Eye (tissue), 1 donor: ENCODE measurements at regions not wholly inside any gene's neighbourhood (a gene's known extent, or its start where the extent isn't known, plus 50 kb on each side); places are given as distances from the start of the nearest gene placed in this dataset.

ENCODE experiments used
- DNase-seq: peaks from one replicate; pipeline ENCODE4 v3.0.0-alpha.2; 2015

DNA sequence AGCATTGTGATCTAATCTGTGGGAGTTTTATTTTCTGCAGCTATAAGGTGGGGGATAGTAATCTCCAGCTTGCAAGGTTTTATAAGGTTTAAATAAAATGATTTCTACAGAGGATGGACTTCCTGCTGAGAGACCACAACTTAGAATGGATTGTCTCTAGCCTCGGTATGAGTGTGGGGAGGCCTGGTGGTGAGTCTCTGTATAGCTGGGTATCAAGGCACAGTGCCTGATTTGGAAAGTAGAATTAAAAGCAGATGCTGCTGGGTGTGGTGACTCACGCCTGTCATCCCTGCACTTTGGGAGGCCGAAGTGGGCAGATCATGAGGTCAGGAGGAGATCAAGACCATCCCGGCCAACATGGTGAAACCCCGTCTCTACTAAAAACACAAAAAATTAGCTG, 162.0 kb upstream of the GATB start:
- DNase-seq = no peak

DNA sequence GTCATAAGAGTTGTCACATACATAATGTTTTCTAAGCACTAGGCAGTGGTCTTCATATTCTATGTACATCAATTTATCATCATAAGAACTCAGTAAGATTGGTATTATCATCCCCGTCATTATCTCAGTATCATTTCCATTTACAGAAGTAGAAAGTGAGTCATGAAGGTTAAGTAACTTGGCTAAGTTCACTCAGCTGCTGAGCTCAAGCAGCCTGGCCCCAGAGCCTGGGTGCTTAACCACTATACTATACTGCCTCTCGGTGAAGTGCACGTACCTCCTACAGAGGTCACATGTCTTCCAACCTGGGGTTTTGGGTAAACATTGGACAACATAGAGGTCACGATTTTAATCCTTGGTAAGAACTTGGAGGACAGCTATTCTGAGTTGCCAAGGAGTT, 161.5 kb upstream of the GATB start:
- DNase-seq = no peak

DNA sequence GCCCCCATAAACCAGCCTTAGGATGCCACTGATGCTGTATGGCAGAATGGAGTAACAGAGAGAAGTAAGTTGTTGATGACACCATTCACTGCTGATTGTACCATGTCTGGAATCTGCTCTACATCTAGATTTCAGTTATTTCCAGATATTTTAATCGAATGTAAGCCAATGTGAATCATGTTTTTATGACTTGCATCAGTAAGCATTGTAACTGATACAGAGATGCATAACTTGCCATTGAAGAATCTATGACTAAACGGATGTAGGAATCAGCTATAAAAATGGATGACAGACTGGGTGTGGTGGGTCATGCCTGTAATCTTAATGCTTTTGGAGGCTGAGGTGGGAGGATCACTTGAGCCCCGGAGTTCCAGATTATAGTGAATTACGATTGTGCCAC, 161.0 kb upstream of the GATB start:
- no peak for DNase-seq

DNA sequence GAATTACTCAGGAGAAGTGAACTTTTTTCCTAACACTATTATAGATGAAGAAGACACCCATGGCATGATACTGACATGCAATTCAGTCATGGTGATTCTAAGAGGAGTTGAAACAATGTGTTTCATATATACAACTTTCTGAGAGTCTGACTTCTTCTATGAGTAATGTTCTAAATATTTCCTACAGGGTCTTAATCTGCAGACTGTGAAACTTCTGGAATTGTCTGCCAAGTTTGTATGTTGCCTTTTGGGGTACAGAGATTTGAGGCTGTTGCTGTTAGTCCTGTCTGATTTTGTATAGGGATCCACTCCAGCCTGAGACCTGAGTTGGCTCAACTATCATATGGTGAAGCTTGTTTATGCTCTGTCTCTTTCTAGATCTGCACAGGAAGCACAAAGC, 160.6 kb upstream of the GATB start:
- no peak for DNase-seq

DNA sequence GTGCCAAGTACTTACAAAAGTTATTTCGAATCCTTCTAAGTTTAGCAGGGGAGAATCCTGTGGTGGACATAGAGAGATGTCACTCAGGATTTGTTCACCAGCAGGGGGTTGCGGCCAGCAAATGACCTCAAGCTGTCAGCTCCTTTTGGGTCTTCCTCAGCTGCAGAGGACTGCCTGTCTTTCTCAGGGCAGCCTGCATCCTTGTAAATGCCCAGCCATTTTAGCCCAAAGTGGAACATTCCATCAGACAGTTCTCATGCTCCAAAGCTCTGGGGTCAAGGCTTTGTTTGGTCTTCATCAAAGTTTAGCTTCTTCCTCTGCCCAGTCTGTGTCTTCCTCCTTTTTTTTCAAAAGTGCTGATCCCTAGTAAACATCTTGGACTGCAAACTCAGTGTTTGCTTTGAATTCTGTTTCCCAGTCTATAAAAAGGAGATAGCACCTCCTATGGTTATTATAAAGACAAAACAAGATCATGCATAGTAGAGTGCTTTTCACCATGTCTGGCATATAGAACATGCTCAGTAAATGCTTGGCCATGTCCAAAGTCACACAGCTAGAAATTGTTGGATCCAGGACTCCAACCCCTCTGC, 156.4 kb upstream of the GATB start:
- peak; percentile 59 for DNase-seq

DNA sequence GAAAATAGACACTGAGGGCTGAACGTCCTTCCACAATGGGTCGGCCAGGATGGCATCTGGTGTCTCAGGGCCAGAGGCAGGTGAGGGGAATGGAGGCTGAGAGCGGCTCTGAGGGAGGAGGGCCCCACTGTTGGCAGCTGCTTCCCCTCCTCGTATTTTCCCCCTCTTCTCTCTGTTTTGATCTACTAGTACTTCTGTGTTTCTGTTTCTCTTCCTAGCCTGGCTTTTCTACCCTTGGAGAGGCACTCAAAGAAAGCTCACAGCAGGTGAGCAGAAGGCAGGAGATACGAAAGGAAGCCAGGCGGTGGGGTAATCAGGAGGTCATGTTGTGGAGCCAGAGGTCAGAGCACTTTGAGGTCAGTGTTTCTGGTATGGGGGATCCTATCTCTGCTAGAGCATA, 151.8 kb upstream of the GATB start:
- DNase-seq = no peak

DNA sequence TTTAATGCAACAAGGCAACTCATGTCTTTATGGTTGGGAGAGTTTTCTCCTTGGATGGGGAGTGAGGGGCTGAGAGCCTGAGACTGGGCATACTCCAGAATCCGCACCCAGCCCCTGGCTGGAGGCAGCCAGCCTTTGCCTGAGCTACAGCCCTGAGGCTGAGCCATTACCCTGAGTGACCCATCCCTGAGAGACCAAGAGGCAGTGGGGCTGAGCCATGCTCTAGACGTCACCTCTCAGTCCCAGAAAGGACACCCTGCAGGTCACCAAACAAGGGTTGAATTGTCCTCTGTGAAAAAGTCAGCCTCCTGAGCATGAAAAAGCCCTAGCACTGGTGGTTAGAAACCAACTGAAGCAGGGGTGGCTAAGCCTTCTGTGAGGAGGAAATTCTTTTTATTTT, 151.2 kb upstream of the GATB start:
- no peak for DNase-seq

DNA sequence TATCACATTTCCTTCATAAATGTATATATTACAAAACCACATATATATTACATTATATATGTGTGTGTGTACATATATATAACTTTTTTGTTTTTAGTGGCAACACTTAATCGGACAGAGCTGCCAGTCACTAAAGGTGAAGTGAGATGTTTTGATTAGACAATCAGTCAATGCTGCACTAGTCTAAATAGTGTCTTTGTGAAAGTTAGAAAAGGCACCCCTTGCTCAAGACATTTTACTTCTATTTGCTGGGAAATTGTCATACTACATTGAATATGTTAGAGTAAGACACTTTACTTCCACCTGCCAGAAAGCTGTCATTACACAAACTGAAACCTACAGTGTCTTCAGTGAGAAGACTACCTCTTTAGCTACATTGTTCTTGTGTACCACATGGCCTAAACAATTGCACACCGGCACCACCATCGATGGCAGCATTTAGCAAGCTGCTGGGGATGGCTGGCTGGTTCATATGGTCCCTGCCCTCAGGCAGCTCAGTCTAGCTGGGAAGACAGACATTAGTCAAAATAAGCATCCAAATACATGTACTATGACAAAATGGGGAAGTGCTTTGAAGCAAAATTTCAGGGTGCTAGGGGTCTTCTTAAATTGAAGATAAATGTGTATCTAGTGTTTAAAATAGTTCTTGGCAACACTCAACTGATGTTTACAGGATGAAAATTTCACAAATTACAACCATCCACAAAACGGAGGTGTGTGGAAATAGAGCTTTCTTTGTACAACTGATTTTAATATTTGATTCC, 148.1 kb upstream of the GATB start:
- no peak for DNase-seq

DNA sequence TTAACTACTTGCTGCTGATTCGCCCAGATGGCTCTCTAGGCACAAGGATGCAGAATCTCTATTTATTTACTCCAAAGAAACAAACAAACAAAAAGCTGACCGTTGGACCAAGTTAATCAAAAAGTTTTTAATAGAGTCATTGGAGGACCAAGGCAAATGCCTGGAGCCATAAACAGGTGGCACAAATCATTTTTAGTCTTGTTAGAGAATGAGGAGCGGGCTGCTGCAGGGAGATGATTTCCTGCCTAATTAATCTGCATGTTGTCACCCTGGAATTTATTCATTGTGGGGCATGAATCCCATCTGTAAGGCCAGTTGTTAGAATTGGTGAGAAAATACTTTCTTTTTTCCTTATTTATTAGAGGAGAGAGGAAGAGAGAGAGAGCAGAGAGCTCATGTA, 147.4 kb upstream of the GATB start:
- no peak for DNase-seq

DNA sequence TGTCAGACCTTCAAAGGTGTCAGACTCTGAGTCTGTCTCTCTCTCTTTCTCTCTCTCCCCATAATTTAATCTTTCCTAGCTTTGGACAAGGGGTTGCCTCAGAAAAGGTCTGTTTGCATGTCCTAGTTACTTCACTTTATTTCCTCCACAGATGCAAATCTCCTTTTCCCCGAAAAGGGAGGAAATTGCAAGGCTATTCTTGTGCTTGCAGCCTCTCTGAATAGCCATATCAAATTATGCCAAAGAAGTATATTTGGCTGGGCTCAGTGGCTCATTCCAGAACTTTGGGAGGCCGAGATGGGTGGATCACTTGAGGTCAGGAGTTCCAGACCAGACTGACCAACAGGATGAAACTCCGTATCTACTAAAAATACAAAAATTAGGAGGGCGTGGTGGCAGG, 145.6 kb upstream of the GATB start:
- no peak for DNase-seq

DNA sequence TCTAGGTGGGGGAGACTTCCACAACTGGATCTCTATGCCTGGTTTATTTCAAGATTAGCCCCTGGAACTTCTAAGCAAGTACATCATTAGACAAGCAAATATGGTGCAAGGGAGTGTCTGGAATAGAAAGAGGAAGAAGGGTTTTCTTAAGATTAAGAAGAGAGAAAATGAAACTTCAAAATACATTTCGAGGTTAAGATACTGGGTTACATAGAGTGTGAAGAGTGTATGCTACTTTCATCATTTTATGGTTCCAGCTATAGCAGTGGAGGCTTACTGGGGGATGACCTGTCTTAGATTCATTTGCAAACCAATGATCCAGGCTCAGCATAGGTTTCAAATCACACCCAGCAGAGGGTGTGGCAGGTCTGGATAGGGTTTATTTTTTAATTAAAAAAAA, 144.4 kb upstream of the GATB start:
- no peak for DNase-seq

DNA sequence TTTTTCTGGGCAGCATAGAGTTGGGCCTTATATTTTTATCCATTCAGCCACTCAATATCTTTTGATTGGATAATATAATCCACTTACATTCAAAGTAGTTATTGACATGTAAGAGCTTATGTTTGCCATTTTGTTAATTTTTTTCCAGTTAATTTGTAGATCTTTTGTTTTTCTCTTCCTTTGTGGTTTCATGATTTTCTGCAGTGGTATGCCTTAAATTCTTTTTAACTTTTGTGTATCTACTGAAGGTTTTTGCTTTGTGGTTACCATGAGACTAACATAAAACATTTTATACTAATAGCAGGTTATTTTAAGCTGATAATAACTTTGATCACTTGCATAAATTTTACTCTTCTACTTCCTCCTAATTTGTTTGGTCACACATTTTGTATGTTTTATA, 140.8 kb upstream of the GATB start:
- DNase-seq = no peak

DNA sequence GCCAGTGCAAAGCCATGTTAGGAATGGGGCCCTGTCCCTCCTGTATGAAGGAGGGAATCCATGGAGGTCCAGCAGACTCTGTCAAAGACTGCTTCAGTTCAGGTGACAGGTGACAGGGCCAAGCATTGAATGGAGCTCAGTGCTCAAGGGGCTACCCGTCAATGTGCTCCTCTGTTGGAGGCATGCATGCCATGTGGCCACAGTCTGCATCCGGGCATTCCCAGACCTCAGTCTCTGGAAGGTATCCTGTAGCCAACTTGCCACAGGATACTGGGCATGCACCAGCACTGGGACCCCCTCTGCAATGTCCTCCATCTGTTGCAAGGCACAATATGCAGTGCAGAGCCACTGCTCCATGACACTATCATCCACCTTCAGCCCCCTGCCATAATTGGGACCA, 136.1 kb upstream of the GATB start:
- DNase-seq = no peak

DNA sequence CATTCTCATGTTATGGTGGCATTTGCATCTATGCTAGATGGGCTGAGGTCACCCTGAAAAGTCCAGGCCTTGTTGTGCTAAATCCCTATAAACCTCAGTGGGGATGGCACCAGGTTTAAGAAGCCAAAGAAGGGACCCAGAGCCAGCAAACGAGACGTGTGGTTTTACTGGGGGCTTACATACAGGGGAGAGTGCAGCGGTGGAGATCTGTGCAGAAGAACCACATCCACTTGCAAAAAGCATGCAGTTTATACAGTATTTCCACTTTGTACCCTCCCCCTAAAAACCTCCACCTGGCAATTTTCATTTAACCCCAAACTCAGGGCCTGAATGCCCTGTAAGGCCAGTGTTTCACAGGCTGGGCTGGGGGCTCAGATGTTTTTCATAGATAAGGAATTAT, 134.9 kb upstream of the GATB start:
- DNase-seq = no peak

DNA sequence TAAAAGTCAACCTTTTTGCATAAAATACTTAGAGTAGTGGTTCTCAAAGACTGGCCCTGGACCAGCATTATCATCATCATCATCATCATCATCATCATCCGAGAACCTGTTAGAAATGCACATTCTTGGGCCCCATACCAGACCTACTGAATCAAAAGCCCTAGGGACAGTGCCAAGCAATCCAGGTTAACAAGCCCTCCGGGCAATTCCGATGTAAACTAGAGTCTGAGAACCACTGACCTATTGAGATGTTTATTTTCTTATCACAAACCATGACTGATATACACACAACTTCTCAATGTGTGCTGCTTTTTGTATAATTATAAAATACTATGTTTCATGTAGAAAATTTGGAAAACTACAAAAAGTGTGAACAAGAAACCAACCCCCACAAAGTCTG, 133.4 kb upstream of the GATB start:
- DNase-seq = no peak

DNA sequence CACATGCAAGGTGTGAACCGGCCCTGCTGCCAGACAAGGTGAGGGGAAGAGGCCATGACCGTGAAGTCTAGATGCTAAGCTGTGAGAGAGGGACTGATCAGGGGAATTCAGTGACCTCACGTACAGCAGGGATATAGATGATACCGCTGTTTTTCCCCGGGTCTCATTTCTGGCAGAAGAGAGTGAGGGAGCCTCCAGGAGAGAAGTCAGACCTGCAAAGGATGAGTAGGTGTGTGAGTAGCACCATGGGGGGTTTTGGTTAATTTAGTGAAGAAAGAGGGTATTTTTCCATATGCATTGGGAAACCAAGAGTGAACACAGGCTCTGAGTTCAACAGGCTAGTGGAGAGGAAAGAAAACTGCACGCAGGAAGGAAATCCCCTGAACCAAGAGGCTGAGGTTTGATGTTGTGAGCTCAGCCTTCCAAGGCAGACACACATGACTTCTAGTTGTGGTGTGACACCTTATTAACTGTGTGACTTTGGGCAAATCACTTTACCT, 127.6 kb upstream of the GATB start:
- DNase-seq = no peak

DNA sequence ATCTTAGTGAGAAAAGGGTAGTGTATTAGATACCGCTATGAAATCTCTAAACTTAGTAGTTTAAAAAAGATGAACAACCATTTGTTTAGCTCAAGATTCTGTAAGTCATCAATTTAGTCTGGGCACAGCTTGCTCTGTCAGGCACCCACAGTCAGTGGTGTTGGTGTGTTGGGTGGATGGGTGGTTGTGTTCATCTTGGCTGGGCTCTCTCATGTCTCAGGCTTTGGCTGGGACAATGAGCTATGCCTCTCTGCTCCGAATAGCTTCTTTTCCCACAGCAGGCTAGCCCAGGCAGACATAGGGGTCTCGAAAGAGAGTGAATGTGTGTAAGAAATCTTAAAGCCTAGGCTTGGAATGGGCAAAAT, 127.0 kb upstream of the GATB start:
- DNase-seq = no peak

DNA sequence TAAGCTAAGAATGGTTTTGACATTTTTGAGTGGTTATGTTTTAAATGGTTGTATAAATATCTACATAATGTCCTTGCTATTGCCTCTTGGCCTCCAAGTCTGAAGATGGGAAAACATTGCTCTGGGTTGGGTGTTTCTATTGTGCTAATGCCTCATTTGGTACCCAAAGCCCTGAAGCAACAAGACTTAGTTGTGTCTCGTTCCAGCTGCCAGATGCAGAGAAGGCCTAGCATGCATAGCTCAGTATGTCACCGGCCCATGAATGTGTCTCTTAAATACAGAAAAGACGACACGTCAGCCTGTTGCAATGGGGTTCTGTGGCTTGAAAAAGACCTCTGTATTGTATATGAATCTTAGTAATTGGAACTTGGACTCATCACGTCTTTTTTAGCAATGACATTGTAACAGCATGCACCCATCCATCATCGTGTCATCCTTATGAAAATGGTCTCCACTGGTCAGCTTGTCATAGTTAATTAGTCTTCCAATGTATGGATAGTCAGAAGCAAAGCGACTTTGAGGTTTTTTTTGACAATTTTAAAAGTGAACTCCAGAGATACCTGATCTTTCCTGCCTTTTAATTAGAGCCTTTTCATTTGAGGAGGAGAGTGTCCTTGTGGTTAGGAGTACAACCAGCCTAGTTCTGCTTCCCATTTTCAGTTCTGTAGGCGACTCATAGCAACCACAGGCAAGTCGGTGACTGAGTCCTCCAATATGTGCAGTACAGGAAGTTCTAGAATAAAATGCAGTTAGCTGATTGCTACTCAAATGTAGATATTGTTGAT, 126.4 kb upstream of the GATB start:
- no peak for DNase-seq

DNA sequence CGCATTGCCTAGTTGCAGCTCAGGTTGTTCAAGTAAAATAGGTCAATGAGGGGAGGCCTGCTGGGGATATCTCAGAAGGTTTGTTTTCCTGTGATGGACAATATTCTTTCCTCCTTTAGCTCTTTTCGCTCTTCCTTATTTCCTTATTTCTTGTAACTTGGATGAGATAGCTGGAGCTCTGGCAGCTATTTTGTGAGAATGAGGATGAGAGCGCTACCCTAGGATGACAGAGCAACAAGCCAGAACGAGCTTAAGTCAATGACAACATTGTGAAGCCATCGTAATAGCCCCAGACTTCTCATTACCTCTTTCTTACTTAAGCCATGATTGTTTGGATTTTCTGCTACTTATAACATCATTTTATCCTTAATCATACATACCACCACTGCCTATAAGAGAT, 124.3 kb upstream of the GATB start:
- no peak for DNase-seq

DNA sequence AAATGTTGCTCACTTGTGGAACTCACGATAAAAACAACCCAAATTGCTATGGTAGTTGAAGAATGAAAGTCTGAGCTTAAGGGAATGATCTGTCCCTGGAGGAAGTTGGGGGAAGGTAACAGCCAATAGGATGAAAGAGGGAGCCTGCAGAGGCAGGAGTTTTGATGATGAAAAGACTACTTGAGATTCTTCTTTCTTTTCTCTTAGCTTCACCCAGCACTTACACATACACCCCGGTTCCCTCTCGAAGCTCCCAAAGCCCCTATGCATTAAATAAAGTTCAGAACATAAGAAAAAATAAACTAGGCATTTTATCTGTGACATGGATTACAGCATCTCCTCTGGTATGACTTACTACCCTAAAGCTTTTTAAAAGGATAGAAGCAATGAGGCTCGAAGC, 122.9 kb upstream of the GATB start:
- DNase-seq = no peak

DNA sequence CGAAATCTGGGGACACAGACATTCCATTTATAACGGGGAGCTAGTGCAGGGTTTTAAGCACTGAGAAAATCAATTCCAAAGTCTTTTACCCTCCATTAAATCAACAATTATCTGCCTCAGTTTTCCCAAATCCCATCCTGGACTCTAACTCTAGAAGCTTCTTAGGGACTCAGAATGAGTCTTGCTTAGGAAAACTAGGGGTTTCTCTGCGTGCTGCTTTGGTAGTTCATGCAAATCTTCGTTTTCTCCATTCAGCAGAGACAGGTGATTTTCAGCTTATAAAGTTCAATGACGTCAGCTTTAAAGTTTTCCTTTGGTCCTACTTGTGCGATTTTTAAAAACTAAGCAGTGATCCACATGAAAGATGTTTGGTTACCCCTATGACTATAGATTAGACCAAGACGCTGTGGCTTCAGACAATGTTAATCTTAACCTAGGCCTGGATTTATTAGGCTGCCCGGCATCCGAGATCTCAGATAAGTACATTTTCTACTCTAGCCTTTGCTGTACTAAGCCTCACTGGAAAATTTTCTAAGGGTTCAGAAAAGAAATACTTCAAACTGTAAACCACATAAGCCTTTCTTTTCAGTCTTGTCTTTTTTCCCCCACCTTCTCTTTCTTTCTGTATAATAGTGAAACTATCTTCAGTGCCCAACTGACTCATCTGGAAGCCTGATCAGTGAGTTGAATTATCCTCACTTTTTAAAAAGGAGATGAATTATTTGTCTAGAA, 121.4 kb upstream of the GATB start:
- no peak for DNase-seq

DNA sequence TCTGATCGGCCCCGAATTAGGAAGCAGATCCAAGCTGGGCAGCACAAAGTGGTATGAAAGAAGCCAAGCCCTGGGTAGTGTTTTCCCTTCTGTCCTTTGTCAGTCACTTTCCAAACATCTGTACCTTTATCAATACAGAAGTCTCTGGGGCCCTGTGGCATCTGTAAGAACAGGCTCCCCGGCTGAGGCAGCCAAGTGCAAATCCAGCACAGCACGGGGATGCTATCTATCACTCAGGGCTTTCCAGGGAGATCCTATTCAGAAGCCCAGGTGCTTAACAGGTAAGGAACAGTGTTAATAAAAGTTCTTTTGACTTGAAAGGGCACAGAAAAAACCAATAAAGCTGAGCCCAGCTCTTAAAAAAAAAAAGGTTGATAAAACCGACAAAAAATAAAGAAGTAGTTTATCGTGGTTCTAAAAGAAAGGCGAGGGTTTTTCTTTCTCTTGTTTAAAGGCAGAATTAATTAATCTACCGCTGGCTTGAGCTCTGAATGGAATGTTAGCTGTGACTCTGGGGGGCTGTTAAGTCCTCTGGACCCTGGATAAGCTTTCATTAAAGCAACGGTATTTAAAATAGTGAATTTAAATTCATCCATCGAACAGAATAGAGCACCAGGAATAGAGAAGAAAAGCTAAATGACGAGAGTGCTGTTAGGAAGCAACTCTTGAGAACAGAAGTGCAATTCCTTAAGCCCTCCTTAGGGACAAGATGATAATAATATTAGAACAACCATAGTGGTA, 119.1 kb upstream of the GATB start:
- DNase-seq = no peak
